ENCODE measurements at regions not wholly inside any gene's neighbourhood (a gene's known extent, or its start where the extent isn't known, plus 50 kb on each side); places are given as distances from the start of the nearest gene placed in this dataset.

DNA sequence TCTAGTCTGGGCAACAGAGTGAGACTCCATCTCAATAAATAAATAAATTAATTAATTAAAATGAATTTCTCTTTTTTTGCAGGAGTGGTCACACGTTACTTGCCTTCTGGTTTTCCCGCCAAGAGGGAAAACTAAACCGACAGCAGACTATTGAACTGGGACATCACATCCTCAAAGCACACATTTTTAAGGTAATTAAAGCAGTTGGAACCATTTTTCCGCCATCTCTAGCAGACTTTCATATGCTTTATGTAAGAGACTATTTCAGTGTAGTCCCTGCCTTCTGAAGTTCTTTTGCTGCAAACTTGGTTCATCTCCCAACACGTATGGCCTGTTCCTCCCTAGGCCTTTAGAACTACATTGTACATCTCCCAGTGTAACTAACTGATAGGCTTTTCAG lies 66.5 kb downstream of the CYB561 start:
- TF ChIP-seq POLR2AphosphoS5 (IDR thresholded peaks at IDR 0.05; ENCODE audit: borderline replicate concordance, low read depth, low read length) (no peak), EZH2 (IDR thresholded peaks at IDR 0.05) (no peak), FOXP2 (optimal IDR thresholded peaks at IDR 0.05; ENCODE audit: control extremely low read depth, extremely low read length, insufficient read depth) (no peak)
